Stimulated activated naive CD4-positive, alpha-beta T cell treated with Interleukin-2 at 50 U/mL for 16 hours (primary cell): ENCODE measurements at regions not wholly inside any gene's neighbourhood (a gene's known extent, or its start where the extent isn't known, plus 50 kb on each side); places are given as distances from the start of the nearest gene placed in this dataset.

Experiments used
- DNase-seq: peaks from one replicate; lab custom pipeline; 2025; lab: John Stamatoyannopoulos, UW

DNA sequence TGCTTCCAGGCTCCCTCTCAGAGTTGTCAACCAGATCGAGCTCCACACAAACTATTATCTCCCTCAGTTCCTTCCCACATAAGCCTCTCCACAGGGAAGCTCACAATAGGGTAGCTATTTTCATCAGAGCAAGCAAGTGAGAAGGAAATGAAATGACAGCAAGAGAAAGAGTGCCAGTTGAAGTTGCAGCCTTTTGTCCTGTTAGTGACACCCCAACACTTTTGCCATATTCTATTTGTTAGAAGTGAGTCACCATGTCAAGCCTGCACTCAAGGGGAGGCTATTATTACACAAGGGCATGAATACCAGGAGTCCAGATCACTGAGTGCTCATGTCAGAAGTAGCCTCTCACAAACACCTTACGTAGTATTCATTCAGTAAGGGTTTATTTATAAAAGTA is 266.3 kb upstream of the NOCT start:
- DNase-seq: no peak

DNA sequence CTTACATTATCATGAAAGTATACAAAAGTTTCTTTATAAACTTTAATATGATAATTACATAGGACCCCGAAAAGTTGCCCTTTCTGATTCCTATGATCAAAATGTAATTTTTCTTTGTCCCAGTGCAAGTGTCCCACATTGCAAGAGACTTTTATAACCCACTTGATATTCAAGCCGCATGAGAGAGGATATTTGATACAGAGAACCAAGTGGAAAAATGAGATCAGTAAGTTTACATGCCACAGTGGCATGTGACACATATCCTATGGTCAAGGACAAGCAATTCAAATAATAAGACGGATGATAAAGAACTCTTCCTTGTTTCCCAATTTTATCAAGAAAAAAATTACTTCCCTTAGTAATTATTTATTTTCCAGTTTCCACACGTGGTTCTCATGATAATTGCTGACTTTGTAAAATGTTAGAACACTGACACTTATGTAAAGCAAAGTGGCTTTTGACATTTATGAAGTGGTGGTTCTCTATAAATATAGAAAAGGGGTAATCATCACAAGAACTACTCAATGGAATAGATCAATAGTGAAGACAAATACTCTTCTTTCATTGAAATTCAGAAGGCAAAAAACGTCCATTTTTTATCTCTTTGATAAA is 273.7 kb upstream of the NOCT start:
- DNase-seq: no peak

- no peak for DNase-seq
Observed at GRCh38 chr4:138740816-138741745, 274.5 kb upstream of the NOCT start.

GRCh38 chr4:138736362-138736761 is 279.2 kb upstream of the NOCT start:
- DNase-seq: no peak

DNA sequence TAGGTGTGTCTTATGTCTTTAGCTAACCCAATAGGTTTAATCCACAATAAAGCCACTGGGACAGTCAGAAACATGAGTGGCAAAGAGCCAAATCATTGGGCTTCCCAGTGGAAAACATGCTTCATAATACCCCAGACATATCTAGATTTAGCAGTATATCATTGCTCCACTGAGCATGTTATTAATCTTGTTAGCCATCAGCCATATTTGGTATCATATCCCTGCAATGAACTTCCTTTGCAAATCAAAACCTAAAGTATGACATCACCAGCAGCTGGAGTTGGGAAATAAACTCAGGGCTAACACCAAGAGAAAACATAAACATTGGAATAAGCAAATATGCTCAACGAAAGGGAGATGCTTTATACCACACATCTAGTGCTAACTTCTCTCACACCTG is 280.8 kb upstream of the NOCT start:
- no peak for DNase-seq

DNA sequence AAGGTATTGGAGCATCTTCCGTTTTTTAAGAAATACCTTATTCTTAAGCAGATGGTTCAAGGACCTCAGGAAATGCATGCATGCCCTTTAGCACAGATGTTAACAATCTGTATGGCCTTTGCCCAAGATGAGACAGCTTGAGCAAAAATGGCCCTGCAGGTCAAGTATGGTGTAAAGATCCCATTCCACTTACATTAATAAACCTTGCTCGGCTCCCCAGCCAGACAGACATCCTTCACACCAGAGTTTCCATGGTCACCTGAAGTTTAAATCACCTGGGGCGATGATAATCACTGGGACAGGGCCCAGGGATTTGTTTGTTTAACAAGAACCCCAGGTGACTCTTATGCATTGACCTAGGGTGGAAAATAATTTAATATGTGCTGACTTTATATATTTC is 287.0 kb upstream of the NOCT start:
- DNase-seq: no peak

DNA sequence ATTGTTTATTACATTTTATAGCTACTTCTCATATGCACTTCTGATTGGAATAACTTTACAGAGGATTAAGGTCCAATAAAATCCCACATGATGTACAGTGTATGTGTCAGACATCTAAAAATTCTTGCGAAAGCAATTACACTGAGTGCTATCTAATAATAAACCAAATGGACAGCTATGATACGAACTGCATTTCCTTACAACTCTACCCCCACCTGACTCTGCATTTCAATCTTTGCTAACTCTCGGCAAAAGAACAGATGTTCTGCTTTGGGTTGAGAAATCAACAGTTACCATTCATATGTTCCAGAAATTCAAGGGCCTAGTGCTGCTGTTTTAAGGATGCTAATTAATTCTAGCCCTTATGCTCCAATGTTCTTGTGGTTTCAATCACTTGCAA is 287.9 kb upstream of the NOCT start:
- DNase-seq: no peak

DNA sequence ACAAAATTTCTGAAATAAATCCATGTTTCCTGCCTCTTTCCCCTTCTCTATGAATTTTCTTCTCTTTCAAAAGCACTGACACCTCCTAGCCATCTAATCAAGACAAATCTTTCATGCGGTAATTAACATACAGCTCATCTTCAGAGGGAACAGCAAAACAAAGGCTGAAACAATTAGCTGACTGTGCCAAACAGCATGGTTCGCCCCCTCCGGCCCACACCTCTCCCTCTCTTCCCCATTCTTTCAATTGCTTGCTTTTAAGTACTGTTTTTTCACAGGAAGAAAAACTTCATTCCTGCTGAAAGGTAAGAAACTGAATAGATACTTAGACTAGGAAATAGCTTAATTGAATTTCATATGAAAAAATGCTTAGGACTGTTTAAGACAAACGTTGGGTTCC is 291.1 kb upstream of the NOCT start:
- DNase-seq: no peak

DNA sequence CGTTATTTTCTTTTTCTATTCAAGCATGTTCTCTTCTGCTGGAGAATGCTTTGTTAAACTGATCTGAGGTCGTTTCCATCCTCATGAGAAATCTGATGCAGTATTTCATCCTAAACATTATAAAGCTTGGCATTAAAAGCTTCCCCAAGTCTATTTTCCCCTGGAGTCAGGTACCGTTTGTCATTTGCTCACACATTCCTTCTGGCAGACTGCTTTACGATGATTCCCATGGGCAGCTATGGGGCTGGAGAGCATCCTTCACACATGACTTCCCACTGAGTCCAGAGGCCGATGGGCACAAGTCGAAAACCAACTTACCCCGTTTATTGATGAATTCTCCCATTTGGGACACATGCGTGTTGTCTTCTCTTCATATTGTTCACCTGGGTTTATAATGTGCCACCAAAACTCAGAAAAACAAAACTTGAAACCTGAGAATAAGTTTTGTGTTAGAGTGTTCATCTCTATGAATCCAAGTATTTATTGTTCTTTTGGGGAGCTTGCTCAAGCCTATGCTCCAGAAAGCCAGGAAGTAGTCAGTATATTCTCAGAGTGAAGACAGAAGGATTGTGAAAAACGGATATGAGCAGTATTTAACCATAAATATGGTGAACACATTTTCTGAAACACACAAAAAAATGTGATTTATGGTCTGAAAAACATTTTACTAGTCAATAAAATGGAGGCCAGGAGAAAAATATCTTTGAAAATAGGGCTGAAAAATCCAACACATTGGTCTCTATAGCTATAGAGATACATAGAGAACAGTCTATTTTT is 298.8 kb upstream of the NOCT start:
- DNase-seq: no peak

GRCh38 chr4:138710297-138710696 is 305.3 kb upstream of the NOCT start:
- no peak for DNase-seq

DNA sequence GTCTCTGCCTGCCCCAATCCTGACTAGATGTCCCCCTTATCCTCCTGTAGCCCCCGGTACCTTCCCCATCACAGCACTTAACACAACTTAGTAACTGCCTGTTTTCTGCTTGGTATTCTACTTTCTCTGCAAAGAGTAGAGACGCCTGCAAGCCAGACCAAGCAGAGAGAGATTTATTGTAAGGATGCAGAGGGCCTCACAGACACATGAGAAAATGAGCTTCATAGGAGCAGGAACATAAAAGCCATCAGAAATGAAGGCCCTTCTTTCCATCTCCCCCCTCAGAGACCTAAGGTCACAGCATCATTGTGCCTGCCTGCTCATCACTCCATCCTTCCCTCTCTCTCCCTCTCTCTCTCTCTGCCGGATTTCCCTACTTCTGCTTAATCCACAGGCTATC is 305.7 kb upstream of the NOCT start:
- DNase-seq: no peak

- DNase-seq: no peak
Observed at GRCh38 chr4:138707746-138708677, 307.6 kb upstream of the NOCT start.

DNA sequence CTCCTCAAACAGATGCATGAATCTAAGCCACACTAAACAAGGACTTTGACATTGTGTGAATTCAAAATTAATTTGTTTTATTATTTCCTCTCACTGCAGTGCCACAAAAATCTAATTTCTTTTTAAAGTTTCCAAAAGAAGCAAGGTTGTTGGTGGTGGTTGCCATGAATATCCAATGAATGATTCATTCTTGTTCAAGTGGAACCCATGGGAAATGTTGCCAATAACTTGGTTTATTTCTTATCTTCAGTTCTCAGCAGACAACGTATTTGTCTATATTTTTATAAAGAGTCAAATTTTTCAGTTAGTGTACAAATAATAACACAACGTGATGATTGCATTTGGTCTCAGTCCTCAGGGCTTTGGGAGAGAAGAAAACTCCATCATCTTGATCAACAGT is 309.4 kb upstream of the NOCT start:
- no peak for DNase-seq

GRCh38 chr4:138702190-138702824 is 313.3 kb upstream of the NOCT start:
- no peak for DNase-seq

DNA sequence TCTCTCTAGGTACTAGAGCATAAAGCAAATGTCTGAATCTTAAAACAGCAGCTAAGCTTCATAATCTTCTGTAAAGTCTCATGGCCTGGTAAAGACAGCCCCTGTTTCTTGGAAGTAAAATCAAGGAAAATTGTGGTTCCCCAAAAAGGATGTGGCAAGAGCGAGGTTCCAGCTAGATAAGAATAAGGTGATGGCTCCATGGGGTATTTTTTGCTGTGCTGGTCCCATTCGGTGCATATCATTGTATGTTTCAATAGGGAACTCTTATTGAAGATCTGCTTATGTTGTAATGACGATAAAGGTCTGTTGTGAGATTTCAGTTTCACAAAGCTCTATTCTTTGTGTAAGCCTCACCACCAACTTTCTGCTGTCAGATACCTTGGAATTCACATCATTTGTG is 316.9 kb upstream of the NOCT start:
- DNase-seq: no peak

DNA sequence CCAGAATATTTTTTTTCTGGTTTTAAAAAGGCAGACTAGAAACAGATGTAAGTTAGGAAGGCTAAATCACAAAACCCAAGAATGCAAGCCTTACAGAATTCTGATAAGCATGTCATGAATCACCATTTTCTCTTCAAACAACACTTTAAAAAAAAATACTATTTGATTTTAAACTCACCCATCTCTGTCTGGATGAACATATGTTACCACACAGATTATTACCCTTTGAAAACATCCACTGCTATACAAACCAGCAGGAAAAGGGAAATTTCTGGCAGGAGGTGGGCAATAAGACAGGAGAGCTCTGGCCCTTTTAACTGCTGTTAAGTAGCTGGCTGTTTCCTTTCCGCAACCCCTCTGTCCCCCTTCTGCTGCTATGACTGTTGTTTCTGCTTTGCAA is 317.7 kb upstream of the NOCT start:
- DNase-seq: no peak

- DNase-seq: no peak
Observed at GRCh38 chr4:138696771-138697170, 318.8 kb upstream of the NOCT start.

DNA sequence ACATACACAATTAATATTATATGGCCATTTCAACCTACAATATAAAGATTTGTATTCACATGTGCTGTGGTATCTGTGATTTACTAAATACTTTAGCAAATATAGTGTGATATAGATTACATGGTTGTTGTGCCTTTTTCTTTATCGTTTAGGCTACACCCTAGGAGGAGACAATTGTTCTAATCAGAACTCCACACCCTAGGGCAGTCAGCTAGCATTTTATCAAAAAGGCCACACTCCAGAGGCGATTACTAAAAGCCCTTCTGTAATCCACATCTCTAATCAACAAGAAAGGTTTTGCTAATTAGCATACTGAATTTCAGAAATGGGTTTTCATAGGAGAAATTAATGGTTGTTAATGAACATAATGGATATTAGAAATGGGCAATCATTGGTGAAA is 319.5 kb upstream of the NOCT start:
- DNase-seq: no peak

GRCh38 chr4:138693526-138693925 is 322.1 kb upstream of the NOCT start:
- no peak for DNase-seq

- DNase-seq: no peak
Observed at GRCh38 chr4:138692411-138692810, 323.2 kb upstream of the NOCT start.

DNA sequence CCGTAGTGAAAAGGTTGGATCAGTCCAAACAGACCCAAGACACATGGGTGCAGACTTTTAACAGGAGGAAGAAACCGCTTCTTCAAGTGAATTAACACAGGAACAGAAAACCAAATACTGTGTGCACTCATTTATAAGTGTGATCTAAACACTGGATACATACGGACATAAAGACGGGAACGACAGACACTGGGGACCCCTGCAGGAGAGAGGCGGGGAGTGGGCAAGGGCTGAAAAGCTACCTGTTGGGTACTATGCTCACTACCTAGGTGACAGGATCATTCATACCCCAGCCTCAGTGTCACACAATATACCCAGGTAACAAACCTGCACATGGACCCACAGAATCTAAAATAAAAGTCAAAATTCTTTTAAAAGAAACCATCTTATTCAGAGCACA is 326.0 kb upstream of the NOCT start:
- DNase-seq: no peak
